SK-N-SH treated with all-trans-retinoic acid at 6 μM for 48 hours (cell line): ENCODE measurements at regions not wholly inside any gene's neighbourhood (a gene's known extent, or its start where the extent isn't known, plus 50 kb on each side); places are given as distances from the start of the nearest gene placed in this dataset.

ENCODE experiments used
- CSDC2 ChIP-seq: fragments of 250-450 bp; sonication (Bioruptor Pico); IDR thresholded peaks from 2 replicates; pipeline ENCODE4 v1.5.0; 2020; ENCODE audit warnings: mild to moderate bottlenecking, moderate library complexity
- OSR1 ChIP-seq: fragments of 250-450 bp; sonication (Bioruptor Pico); IDR thresholded peaks from 2 replicates; pipeline ENCODE4 v1.8.0; 2022; ENCODE audit warnings: moderate library complexity, mild to moderate bottlenecking, inconsistent platforms
- RARB ChIP-seq: fragments of 250-450 bp; sonication (Bioruptor Pico); IDR thresholded peaks from 2 replicates; pipeline ENCODE4 v1.8.0; 2021; ENCODE audit warnings: mild to moderate bottlenecking, moderate library complexity
- SNAI2 ChIP-seq: fragments of 250-450 bp; sonication (Bioruptor Pico); IDR thresholded peaks from 2 replicates; pipeline ENCODE4 v1.5.0; 2020; ENCODE audit warnings: mild to moderate bottlenecking, moderate library complexity
- TOX ChIP-seq: fragments of 250-450 bp; sonication (Bioruptor Pico); IDR thresholded peaks from 2 replicates; pipeline ENCODE4 v1.8.0; 2021; ENCODE audit warnings: mild to moderate bottlenecking, moderate library complexity, borderline replicate concordance
- ZC3H10 ChIP-seq: fragments of 250-450 bp; sonication (Bioruptor Pico); IDR thresholded peaks from 2 replicates; pipeline ENCODE4 v1.5.1; 2021; ENCODE audit warnings: mild to moderate bottlenecking, moderate library complexity
- ZFP3 ChIP-seq: fragments of 250-450 bp; sonication (Bioruptor Pico); IDR thresholded peaks from 2 replicates; pipeline ENCODE4 v1.5.0; 2020; ENCODE audit warnings: mild to moderate bottlenecking, moderate library complexity
- ZFP30 ChIP-seq: fragments of 450-650 bp; formaldehyde crosslinking; IDR thresholded peaks from 2 replicates; pipeline ENCODE4 v1.5.0; 2022; ENCODE audit warnings: mild to moderate bottlenecking, moderate library complexity
- ZNF565 ChIP-seq: fragments of 450-650 bp; formaldehyde crosslinking; conservative IDR thresholded peaks from 2 replicates; pipeline ENCODE4 v1.5.0; 2020; ENCODE audit warnings: low read depth, mild to moderate bottlenecking, moderate library complexity
- TF ChIP-seq, protein P1 (sequence below): fragments of 250-450 bp; sonication (Bioruptor Pico); IDR thresholded peaks from 2 replicates; pipeline ENCODE4 v1.8.0; 2021; ENCODE audit warnings: low read depth, mild to moderate bottlenecking, moderate library complexity, borderline replicate concordance

GRCh38 chr10:3928078-3928477 lies 143.1 kb upstream of the KLF6 start:
- TF ChIP-seq RARB (CRISPR knock-in tag) (no peak), SNAI2 (CRISPR knock-in tag) (no peak), ZFP3 (CRISPR knock-in tag) (no peak), ZC3H10 (no peak), OSR1 (CRISPR knock-in tag) (no peak), CSDC2 (CRISPR knock-in tag) (no peak), ZNF565 (CRISPR knock-in tag) (no peak), TOX (CRISPR knock-in tag) (no peak), ZFP30 (CRISPR knock-in tag) (no peak)
- TF ChIP-seq, protein P1, sequence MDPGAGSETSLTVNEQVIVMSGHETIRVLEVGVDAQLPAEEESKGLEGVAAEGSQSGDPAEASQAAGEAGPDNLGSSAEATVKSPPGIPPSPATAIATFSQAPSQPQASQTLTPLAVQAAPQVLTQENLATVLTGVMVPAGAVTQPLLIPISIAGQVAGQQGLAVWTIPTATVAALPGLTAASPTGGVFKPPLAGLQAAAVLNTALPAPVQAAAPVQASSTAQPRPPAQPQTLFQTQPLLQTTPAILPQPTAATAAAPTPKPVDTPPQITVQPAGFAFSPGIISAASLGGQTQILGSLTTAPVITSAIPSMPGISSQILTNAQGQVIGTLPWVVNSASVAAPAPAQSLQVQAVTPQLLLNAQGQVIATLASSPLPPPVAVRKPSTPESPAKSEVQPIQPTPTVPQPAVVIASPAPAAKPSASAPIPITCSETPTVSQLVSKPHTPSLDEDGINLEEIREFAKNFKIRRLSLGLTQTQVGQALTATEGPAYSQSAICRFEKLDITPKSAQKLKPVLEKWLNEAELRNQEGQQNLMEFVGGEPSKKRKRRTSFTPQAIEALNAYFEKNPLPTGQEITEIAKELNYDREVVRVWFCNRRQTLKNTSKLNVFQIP (CRISPR knock-in tag), result no peak
